IMR-90 (cell line): ENCODE measurements at regions not wholly inside any gene's neighbourhood (a gene's known extent, or its start where the extent isn't known, plus 50 kb on each side); places are given as distances from the start of the nearest gene placed in this dataset.
"Not testable (repeated sequence)": the region's sequence is repeated elsewhere in the genome, so short reads cannot be mapped to it uniquely, and the experiment has no call there.

ENCODE experiments used
- ATAC-seq: fragments of 200-7000 bp; cut with Tn5 transposase; 2 replicates; pipeline ENCODE4 v1.9.1; 2020; ENCODE audit warnings: low read depth, mild to moderate bottlenecking, moderate library complexity
- BruUV-seq: library from RNA; stranded (reverse); fragments of 400-500 nt; replicated peaks from 2 replicates; lab custom pipeline; 2021; lab: Mats Ljungman, UMichigan
- CTCF ChIA-PET: fragments of 300-600 bp; formaldehyde crosslinking; extraction: SDS; loops from one replicate; lab custom pipeline; 2021; ENCODE audit warnings: antibody characterized with exemption; lab: Yijun Ruan, JAX
- POLR2A ChIA-PET: fragments of 300-600 bp; sonication (Branson Sonifier 250); formaldehyde crosslinking; loops from one replicate; lab custom pipeline; 2022; ENCODE audit warnings: antibody characterized with exemption; ENCODE audit not compliant: unreplicated experiment; lab: Charles Lee
- DNase-seq: peaks from one replicate; pipeline ENCODE4 v3.0.0; 2013
- H2AFZ ChIP-seq: replicated peaks from 2 replicates; pipeline ENCODE3; 2013; ENCODE audit warnings: low read length, mild to moderate bottlenecking; ENCODE audit not compliant: poor library complexity
- H2AK5ac ChIP-seq: 2 replicates; pipeline ENCODE4 v1.6.1; 2013; ENCODE audit warnings: low read depth, low read length, inconsistent platforms
- H2AK9ac ChIP-seq: replicated peaks from 2 replicates; pipeline ENCODE3; 2013; ENCODE audit warnings: mild to moderate bottlenecking, low read depth, low read length, moderate library complexity; ENCODE audit not compliant: poor library complexity
- H2BK120ac ChIP-seq: 2 replicates; pipeline ENCODE4 v1.6.1; 2013; ENCODE audit warnings: low read depth, low read length, inconsistent platforms
- H2BK15ac ChIP-seq: 3 replicates; pipeline ENCODE4 v1.6.1; 2013; ENCODE audit warnings: low read depth, low read length, inconsistent platforms
- H2BK20ac ChIP-seq: 2 replicates; pipeline ENCODE4 v1.6.1; 2013; ENCODE audit warnings: low read depth, mild to moderate bottlenecking, inconsistent platforms, low read length, moderate library complexity
- H2BK5ac ChIP-seq: 2 replicates; pipeline ENCODE4 v1.6.1; 2013; ENCODE audit warnings: mild to moderate bottlenecking, low read depth, low read length, inconsistent platforms; ENCODE audit not compliant: poor library complexity, severe bottlenecking
- H3K14ac ChIP-seq: replicated peaks from 2 replicates; pipeline ENCODE4 v1.6.1; 2013; ENCODE audit warnings: low read depth, low read length, inconsistent platforms
- H3K18ac ChIP-seq: 2 replicates; pipeline ENCODE4 v1.6.1; 2013; ENCODE audit warnings: low read depth, low read length, control low read depth
- H3K23ac ChIP-seq: 2 replicates; pipeline ENCODE4 v1.6.1; 2013; ENCODE audit warnings: low read depth, low read length, inconsistent platforms
- H3K27ac ChIP-seq: 2 replicates; pipeline ENCODE4 v1.5.1; 2013; ENCODE audit warnings: mild to moderate bottlenecking, control low read depth, low read length; ENCODE audit not compliant: insufficient read depth
- H3K27me3 ChIP-seq: 2 replicates; pipeline ENCODE4 v1.6.1; 2013; ENCODE audit warnings: low read length; ENCODE audit not compliant: control insufficient read depth, insufficient read depth
- H3K36me3 ChIP-seq: 2 replicates; pipeline ENCODE4 v1.6.1; 2013; ENCODE audit warnings: low read length, mixed read lengths; ENCODE audit not compliant: control insufficient read depth, insufficient read depth
- H3K4ac ChIP-seq: 2 replicates; pipeline ENCODE4 v1.6.1; 2013; ENCODE audit warnings: low read depth, low read length, inconsistent platforms
- H3K4me1 ChIP-seq: 2 replicates; pipeline ENCODE4 v1.6.1; 2013; ENCODE audit warnings: low read length, mixed read lengths; ENCODE audit not compliant: control insufficient read depth, insufficient read depth
- H3K4me2 ChIP-seq: 2 replicates; pipeline ENCODE4 v1.6.1; 2013; ENCODE audit warnings: low read depth, mild to moderate bottlenecking, control low read depth, low read length, moderate library complexity
- H3K4me3 ChIP-seq: 2 replicates; pipeline ENCODE4 v1.5.1; 2013; ENCODE audit warnings: low read depth, mild to moderate bottlenecking, control low read depth, low read length, moderate library complexity; ENCODE audit not compliant: insufficient read depth
- H3K56ac ChIP-seq: 2 replicates; pipeline ENCODE4 v1.6.1; 2013; ENCODE audit warnings: low read length, inconsistent platforms; ENCODE audit not compliant: insufficient read depth; ENCODE audit errors: extremely low read depth
- H3K79me1 ChIP-seq, 2 experiments: 2 replicates each; pipeline ENCODE4 v1.6.1; 2013; ENCODE audit warnings: low read length in 2 of 2, inconsistent platforms in 1 of 2, low read depth in 1 of 2
- H3K9ac ChIP-seq: 2 replicates; pipeline ENCODE4 v1.6.1; 2013; ENCODE audit warnings: low read depth, low read length, control low read depth
- H3K9me1 ChIP-seq: 2 replicates; pipeline ENCODE4 v1.6.1; 2013; ENCODE audit warnings: low read length, inconsistent platforms; ENCODE audit not compliant: insufficient read depth
- H3K9me3 ChIP-seq: 2 replicates; pipeline ENCODE4 v1.6.1; 2013; ENCODE audit warnings: low read length; ENCODE audit not compliant: control insufficient read depth, insufficient read depth
- H4K20me1 ChIP-seq: 2 replicates; pipeline ENCODE4 v1.6.1; 2013; ENCODE audit warnings: low read length, inconsistent platforms; ENCODE audit not compliant: insufficient read depth
- H4K5ac ChIP-seq: 2 replicates; pipeline ENCODE4 v1.6.1; 2013; ENCODE audit warnings: mild to moderate bottlenecking, low read depth, low read length, control low read depth
- H4K8ac ChIP-seq, 2 experiments: 2 replicates each; pipeline ENCODE4 v1.6.1; 2013; ENCODE audit warnings: low read depth in 2 of 2, low read length in 2 of 2, control low read depth in 1 of 2, inconsistent platforms in 1 of 2
- H4K91ac ChIP-seq: 2 replicates; pipeline ENCODE4 v1.6.1; 2013; ENCODE audit warnings: low read depth, low read length, inconsistent platforms; ENCODE audit not compliant: insufficient read depth
- WGBS, 2 experiments: methylation state at CpG; one replicate each; pipeline versions ENCODE4 v1.1.5 to v1.1.7; 2013; ENCODE audit warnings: missing lambda C conversion rate in 2 of 2; ENCODE audit not compliant: insufficient read length in 1 of 2; ENCODE audit errors: extremely low coverage in 2 of 2; 5-methylcytosine and 5-hydroxymethylcytosine counted together
- dilution Hi-C: fragments of 300-500 bp; cut with HindIII; formaldehyde crosslinking; loops from one replicate; pipeline ENCODE4 v1.14.3; 2018; ENCODE audit warnings: low sequenced_read_pairs; ENCODE audit not compliant: unreplicated experiment
- in situ Hi-C: fragments of 300-500 bp; cut with MboI; formaldehyde crosslinking; loops from 3 replicates; pipeline ENCODE4 v1.14.3; 2019; ENCODE audit warnings: low sequenced_read_pairs, inconsistent platforms, mixed read lengths
- intact Hi-C: fragments of 100-400 bp; cut with micrococcal nuclease; formaldehyde crosslinking; loops from 2 replicates; pipeline ENCODE4 v1.10.0; 2022

GRCh38 chr22:12608454-12608853, 2919.5 kb upstream of the OR11H1 start:
- H4K91ac ChIP-seq, H4K8ac ChIP-seq, H3K27ac ChIP-seq, H2BK20ac ChIP-seq, H3K4me1 ChIP-seq, H3K23ac ChIP-seq, POLR2A ChIA-PET, H2AK9ac ChIP-seq, H3K18ac ChIP-seq, H2AFZ ChIP-seq, H2AK5ac ChIP-seq, H3K36me3 ChIP-seq, DNase-seq, H3K27me3 ChIP-seq, H3K4me3 ChIP-seq, ATAC-seq, H2BK120ac ChIP-seq, H3K9me3 ChIP-seq, CTCF ChIA-PET, H4K5ac ChIP-seq, H2BK15ac ChIP-seq, H4K20me1 ChIP-seq, H3K4me2 ChIP-seq, H3K14ac ChIP-seq, in situ Hi-C loops, H3K79me1 ChIP-seq, dilution Hi-C loops, H2BK5ac ChIP-seq, BruUV-seq, H3K4ac ChIP-seq, H3K9ac ChIP-seq, H3K56ac ChIP-seq, H3K9me1 ChIP-seq, intact Hi-C loops: not testable (repeated sequence)
- no CpG with 5 or more reads among the region's 9 CpGs for WGBS, 2 experiments
